H1 (cell line): ENCODE measurements at regions not wholly inside any gene's neighbourhood (a gene's known extent, or its start where the extent isn't known, plus 50 kb on each side); places are given as distances from the start of the nearest gene placed in this dataset.

Experiments
- CEBPB ChIP-seq: IDR thresholded peaks from 2 replicates; pipeline ENCODE4 v1.6.1; 2012; ENCODE audit warnings: low read depth, low read length
- EZH2 ChIP-seq: fragments of 200-600 bp; sonication (generic); IDR thresholded peaks from 2 replicates; pipeline ENCODE4 v1.7.1; 2012; ENCODE audit warnings: low read depth, mild to moderate bottlenecking, moderate library complexity, low read length, inconsistent platforms; ENCODE audit not compliant: severe bottlenecking
- POLR2A ChIP-seq, 2 experiments: IDR thresholded peaks; 1 replicate in 1 of 2; 2 replicates in 1 of 2; pipeline ENCODE4 v1.6.1; 2011; ENCODE audit warnings: low read depth in 2 of 2, low read length in 2 of 2, mild to moderate bottlenecking in 2 of 2; ENCODE audit errors: control extremely low read depth in 1 of 2
- POLR2AphosphoS5 ChIP-seq: IDR thresholded peaks from 2 replicates; pipeline ENCODE4 v1.6.1; 2011; ENCODE audit warnings: low read depth, low read length
- RNF2 ChIP-seq: fragments of 200-900, 300-1000 bp; sonication (generic); IDR thresholded peaks from 2 replicates; pipeline ENCODE4 v1.7.1; 2016; ENCODE audit warnings: borderline replicate concordance, low read depth, mild to moderate bottlenecking, antibody characterized with exemption, low read length; ENCODE audit not compliant: poor library complexity, severe bottlenecking; ENCODE audit errors: missing control alignments
- SIX5 ChIP-seq: IDR thresholded peaks from 2 replicates; pipeline ENCODE4 v1.6.1; 2011; ENCODE audit warnings: mild to moderate bottlenecking, low read depth, low read length
- SP1 ChIP-seq: IDR thresholded peaks from 2 replicates; pipeline ENCODE4 v1.6.1; 2011; ENCODE audit warnings: low read depth, low read length
- TF ChIP-seq, protein P1 (sequence below): IDR thresholded peaks from 2 replicates; pipeline ENCODE4 v1.6.1; 2012; ENCODE audit warnings: low read length, inconsistent platforms

DNA sequence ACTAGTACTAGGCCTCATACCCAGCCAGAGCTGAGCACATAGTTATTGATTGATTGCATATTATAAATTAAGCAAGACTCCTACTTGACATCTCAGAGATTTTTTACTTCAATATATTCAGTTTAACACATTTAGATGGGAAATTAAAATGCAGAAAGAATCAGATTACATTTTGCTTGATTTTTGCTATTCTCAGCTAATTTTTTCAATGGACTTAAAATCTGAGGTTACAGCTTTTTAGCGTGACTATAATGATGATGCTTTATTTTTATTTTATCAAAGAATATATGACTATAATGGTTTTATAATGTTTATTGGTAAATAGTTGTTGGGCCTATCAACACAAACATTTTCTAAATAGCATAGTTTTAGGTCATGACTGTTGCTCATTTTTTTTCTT is 493.0 kb upstream of the CNTNAP5 start:
- no peak for TF ChIP-seq SP1
- TF ChIP-seq POLR2A (IDR thresholded peaks at IDR 0.05; ENCODE audit: control extremely low read depth in 1 of 2, low read depth in 2 of 2, low read length in 2 of 2): no peak
- no peak for TF ChIP-seq CEBPB
- TF ChIP-seq POLR2AphosphoS5: no peak
- TF ChIP-seq, protein P1, sequence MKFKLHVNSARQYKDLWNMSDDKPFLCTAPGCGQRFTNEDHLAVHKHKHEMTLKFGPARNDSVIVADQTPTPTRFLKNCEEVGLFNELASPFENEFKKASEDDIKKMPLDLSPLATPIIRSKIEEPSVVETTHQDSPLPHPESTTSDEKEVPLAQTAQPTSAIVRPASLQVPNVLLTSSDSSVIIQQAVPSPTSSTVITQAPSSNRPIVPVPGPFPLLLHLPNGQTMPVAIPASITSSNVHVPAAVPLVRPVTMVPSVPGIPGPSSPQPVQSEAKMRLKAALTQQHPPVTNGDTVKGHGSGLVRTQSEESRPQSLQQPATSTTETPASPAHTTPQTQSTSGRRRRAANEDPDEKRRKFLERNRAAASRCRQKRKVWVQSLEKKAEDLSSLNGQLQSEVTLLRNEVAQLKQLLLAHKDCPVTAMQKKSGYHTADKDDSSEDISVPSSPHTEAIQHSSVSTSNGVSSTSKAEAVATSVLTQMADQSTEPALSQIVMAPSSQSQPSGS: no peak
- no peak for TF ChIP-seq RNF2
- TF ChIP-seq EZH2: no peak
- no peak for TF ChIP-seq SIX5
